ENCODE measurements at regions not wholly inside any gene's neighbourhood (a gene's known extent, or its start where the extent isn't known, plus 50 kb on each side); places are given as distances from the start of the nearest gene placed in this dataset.

DNA sequence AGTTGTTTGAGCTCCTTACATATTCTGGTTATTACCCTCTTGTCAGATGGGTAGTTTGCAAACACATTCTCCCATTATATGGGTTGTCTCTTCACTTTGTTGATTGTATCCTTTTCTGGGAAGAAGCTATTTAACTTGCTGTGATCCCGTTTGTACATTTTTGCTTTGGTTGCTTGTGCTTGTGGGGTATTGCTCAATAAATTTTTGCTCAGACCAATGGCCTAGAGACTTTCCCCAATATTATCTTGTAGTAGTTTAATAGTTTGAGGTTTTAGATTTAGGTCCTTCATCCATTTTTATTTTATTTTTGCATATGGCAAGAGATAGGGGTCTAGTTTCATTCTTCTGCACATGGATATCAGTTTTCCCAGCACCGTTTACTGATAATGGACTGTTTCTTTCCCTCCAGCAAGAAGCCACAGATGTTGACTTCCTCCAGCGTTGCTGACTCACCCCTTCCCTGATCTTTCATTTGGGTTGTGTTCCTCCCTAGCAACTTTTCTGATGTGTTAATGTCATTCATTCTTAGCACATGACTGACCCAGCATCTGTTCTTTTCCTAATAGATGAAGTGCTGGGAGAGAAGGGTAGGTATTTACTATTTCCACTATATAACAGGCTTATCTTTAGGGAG lies 166.7 kb upstream of the SGO1 start:
- Mint-ChIP-seq H3K9me3 (ENCODE audit: low read depth) (no peaks in the 10 kb centered on the region), H3K27ac (no peak overlapping the region), H3K36me3 (no peaks in the 10 kb centered on the region), H3K27me3 (no peaks in the 10 kb centered on the region), H3K4me1 (no peaks in the 10 kb centered on the region), H3K4me3 (no peak overlapping the region)
- CTCF ChIA-PET: no interaction called here
- DNase-seq (no peak), ATAC-seq (no peak)

- Mint-ChIP-seq H3K4me3 (no peak overlapping the region), H3K27ac (no peak overlapping the region), H3K9me3 (ENCODE audit: low read depth) (no peaks in the 10 kb centered on the region), H3K4me1 (no peaks in the 10 kb centered on the region), H3K36me3 (no peaks in the 10 kb centered on the region), H3K27me3 (no peaks in the 10 kb centered on the region)
- ATAC-seq: no peak
- CTCF ChIA-PET: interaction anchor here (0.9 to 1.0 kb wide), 2 partner anchors 11 to 18 kb away, joined by 3 read pairs; no protein-coding TSS in a partner anchor
- no peak for DNase-seq
Observed at GRCh38 chr3:20350449-20350848, 164.4 kb upstream of the SGO1 start.

DNA sequence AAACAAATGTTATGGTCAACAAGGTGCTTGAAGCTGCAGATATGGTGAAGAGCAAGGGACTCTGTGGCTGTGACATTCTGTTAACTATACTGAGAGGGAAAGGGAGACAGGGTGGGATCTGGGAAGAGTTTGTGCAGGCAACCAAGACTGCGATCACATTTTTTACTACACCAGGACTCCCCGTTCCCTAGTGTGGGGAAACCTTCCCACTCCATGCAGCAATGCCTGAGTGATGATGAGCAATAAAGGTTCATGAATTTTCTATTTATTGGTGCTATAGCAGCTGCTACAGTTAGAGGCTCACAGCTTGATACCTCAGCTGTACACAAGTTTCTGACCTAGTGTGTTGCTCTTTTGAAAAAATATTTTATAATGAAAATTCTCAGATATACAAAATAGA lies 160.9 kb upstream of the SGO1 start:
- Mint-ChIP-seq H3K27me3 (no peaks in the 10 kb centered on the region), H3K4me3 (no peak overlapping the region), H3K9me3 (ENCODE audit: low read depth) (no peaks in the 10 kb centered on the region), H3K27ac (no peak overlapping the region), H3K36me3 (no peaks in the 10 kb centered on the region), H3K4me1 (no peaks in the 10 kb centered on the region)
- DNase-seq (no peak), ATAC-seq (no peak)
- CTCF ChIA-PET: no interaction called here

DNA sequence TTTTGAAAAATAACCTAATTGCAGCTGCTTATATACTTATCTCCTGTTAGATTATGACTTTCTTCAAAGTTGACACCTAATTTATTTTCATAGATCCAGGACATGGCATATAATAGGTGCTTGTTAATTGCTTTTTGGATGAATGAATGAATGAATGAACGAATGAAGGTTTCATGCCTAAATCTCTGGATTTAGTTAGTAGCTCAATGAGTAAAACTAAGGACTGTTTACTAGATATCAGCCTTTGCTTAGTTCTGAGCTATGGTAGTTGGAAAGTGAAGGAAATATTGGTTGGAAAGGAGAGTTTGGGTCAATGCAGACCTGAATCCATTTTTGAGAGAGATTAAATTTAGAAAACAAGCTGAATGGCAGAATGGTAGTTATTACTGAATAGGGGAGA lies 160.4 kb upstream of the SGO1 start:
- Mint-ChIP-seq H3K36me3 (no peaks in the 10 kb centered on the region), H3K4me3 (no peak overlapping the region), H3K9me3 (ENCODE audit: low read depth) (no peaks in the 10 kb centered on the region), H3K27ac (no peak overlapping the region), H3K27me3 (no peaks in the 10 kb centered on the region), H3K4me1 (no peaks in the 10 kb centered on the region)
- CTCF ChIA-PET: no interaction called here
- ATAC-seq (no peak), DNase-seq (no peak)

GRCh38 chr3:20344400-20344959 lies 158.5 kb upstream of the SGO1 start:
- Mint-ChIP-seq H3K4me3 (no peak overlapping the region), H3K27me3 (no peaks in the 10 kb centered on the region), H3K9me3 (ENCODE audit: low read depth) (no peaks in the 10 kb centered on the region), H3K27ac (no peak overlapping the region), H3K4me1 (peaks cover 2% of the 10 kb centered on the region), H3K36me3 (no peaks in the 10 kb centered on the region)
- DNase-seq (no peak), ATAC-seq (no peak)
- CTCF ChIA-PET: no interaction called here

DNA sequence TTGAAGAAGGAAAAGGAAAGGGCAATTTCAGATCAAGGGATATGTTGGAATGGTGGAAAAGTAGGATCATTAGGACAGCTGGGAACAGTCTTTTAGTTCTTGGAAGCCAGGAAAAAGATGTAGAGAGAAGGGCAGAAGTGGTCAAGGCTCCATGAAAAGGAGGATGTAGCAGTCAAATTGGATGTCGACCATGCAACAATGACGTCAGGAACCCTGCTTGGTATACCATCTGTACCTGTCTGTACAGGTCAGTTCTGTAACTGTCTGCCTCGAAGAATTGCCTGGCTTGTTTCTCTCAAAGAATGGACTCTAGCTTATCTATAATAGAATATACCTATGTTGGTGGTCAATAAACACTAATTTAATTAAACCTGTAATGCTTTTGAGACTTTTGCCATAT lies 157.8 kb upstream of the SGO1 start:
- no peak overlapping the region for H3K4me3 Mint-ChIP-seq
- DNase-seq (no peak), ATAC-seq (no peak)
- no peak overlapping the region for H3K27ac Mint-ChIP-seq
- H3K27me3 Mint-ChIP-seq: no peaks in the 10 kb centered on the region
- H3K36me3 Mint-ChIP-seq: no peaks in the 10 kb centered on the region
- H3K9me3 Mint-ChIP-seq (ENCODE audit: low read depth): no peaks in the 10 kb centered on the region
- H3K4me1 Mint-ChIP-seq: peaks cover 2% of the 10 kb centered on the region
- CTCF ChIA-PET: no interaction called here

DNA sequence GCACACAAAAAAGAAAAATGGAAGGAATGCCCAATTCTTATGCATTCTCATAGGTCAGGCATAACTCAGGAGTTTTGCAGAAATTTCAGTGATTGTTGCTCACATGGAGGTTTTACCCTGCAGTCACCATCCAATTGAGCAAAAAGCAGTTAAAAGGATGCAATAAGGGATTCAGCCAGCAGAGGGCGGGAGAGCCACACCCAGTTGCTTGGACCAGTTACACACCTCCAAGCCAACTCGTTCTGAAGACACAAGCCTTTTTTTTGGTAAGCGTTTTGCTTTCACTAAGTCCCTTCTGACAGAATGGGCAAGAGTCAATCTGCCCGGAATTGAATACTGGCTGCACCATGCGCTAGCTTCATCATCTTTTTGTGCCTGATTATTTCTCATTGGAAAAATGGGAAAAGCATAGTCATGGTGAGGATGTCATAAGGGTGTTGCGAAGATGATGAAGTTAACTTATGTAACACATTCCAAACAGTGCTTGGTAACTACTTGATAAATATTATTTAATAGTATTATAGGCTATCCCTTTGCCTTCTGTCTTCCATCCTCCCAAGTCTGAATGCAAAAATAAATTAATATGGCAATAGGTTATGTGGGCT lies 154.4 kb upstream of the SGO1 start:
- CTCF ChIA-PET: interaction anchor here (1.6 kb wide), 1 partner anchor 11 kb away, joined by 3 read pairs; no protein-coding TSS in a partner anchor
- no peak overlapping the region for H3K4me3 Mint-ChIP-seq
- no peaks in the 10 kb centered on the region for H3K9me3 Mint-ChIP-seq (ENCODE audit: low read depth)
- H3K4me1 Mint-ChIP-seq: peaks cover 2% of the 10 kb centered on the region
- peak; percentile 61 for ATAC-seq
- H3K27ac Mint-ChIP-seq: no peak overlapping the region
- no peaks in the 10 kb centered on the region for H3K27me3 Mint-ChIP-seq
- no peaks in the 10 kb centered on the region for H3K36me3 Mint-ChIP-seq
- peak; percentile 77 for DNase-seq

GRCh38 chr3:20336572-20336971 lies 150.6 kb upstream of the SGO1 start:
- H3K27me3 Mint-ChIP-seq: no peaks in the 10 kb centered on the region
- H3K27ac Mint-ChIP-seq: no peak overlapping the region
- DNase-seq (no peak), ATAC-seq (no peak)
- H3K9me3 Mint-ChIP-seq (ENCODE audit: low read depth): no peaks in the 10 kb centered on the region
- peaks cover 2% of the 10 kb centered on the region for H3K4me1 Mint-ChIP-seq
- no peak overlapping the region for H3K4me3 Mint-ChIP-seq
- CTCF ChIA-PET: no interaction called here
- H3K36me3 Mint-ChIP-seq: no peaks in the 10 kb centered on the region

DNA sequence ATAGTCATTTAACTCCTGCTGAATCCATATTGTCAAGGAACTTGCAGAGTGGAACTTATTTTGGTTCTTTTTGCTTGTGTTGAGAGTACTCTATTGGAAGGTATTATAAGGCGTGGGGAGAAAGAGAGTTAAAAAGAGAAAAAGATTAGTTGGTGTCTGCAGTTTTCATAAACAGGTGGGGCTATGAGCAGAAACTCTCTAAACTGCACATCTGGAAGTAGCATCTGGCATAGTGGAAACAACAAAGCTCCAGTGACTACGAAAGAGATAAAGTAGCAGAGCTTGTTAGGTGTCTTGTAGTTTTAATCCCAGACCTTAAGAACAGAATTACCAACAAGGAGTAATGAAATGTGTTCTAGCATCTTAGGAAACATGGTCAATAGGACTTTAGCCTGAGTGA lies 148.8 kb upstream of the SGO1 start:
- CTCF ChIA-PET: no interaction called here

DNA sequence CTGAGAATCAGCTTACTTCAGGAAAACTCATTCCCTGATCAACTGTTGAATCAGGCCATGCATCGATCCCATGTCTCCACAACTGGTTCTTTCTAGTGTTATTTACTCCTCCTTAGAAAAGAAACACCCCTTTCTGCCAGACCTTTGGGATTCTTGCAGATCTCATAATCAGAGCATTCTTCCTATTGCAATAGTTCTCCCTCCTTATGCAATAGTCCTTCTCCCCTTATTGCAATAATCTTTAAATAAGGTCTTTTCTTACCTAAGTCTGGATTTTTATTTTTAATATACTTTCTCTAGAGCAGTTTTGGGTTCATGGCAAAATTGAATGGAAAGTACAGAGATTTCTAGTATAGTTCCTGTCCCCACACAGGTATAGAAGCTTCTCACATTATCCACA lies 141.9 kb upstream of the SGO1 start:
- CTCF ChIA-PET: no interaction called here
- H3K4me3 Mint-ChIP-seq: no peak overlapping the region
- ATAC-seq: no peak
- H3K36me3 Mint-ChIP-seq: no peaks in the 10 kb centered on the region
- no peaks in the 10 kb centered on the region for H3K9me3 Mint-ChIP-seq (ENCODE audit: low read depth)
- no peaks in the 10 kb centered on the region for H3K27me3 Mint-ChIP-seq
- DNase-seq: no peak
- H3K4me1 Mint-ChIP-seq: no peaks in the 10 kb centered on the region
- H3K27ac Mint-ChIP-seq: no peak overlapping the region

More for the DNA sequence above, 148.8 kb upstream of the SGO1 start:
- no peak for DNase-seq
- Mint-ChIP-seq H3K36me3 (no peaks in the 10 kb centered on the region), H3K9me3 (ENCODE audit: low read depth) (no peaks in the 10 kb centered on the region), H3K27ac (no peak overlapping the region), H3K4me3 (no peak overlapping the region), H3K4me1 (no peaks in the 10 kb centered on the region), H3K27me3 (no peaks in the 10 kb centered on the region)
- ATAC-seq: no peak

DNA sequence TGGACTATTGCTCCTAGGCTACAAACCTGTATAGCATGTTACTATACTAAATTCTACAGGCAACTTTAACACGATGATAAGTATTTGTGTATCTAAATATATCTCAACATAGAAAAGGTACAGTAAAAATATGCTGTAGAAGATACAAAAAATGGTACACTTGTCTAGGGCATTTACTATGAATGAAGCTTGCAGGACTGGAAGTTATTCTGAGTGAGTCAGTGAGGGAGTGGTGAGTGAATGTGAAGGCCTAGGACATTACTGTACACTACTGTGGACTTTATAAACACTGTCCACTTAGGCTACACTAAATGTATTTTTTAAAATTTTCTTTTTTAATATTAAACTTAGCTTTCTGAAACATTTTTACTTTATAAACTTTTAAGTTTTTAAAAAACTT lies 140.5 kb upstream of the SGO1 start:
- no peak overlapping the region for H3K4me3 Mint-ChIP-seq
- no peak overlapping the region for H3K27ac Mint-ChIP-seq
- no peaks in the 10 kb centered on the region for H3K9me3 Mint-ChIP-seq (ENCODE audit: low read depth)
- CTCF ChIA-PET: no interaction called here
- H3K36me3 Mint-ChIP-seq: no peaks in the 10 kb centered on the region
- H3K4me1 Mint-ChIP-seq: no peaks in the 10 kb centered on the region
- ATAC-seq (no peak), DNase-seq (no peak)
- no peaks in the 10 kb centered on the region for H3K27me3 Mint-ChIP-seq

- Mint-ChIP-seq H3K9me3 (ENCODE audit: low read depth) (no peaks in the 10 kb centered on the region), H3K4me1 (no peaks in the 10 kb centered on the region), H3K36me3 (no peaks in the 10 kb centered on the region), H3K4me3 (no peak overlapping the region), H3K27me3 (no peaks in the 10 kb centered on the region), H3K27ac (no peak overlapping the region)
- CTCF ChIA-PET: no interaction called here
- DNase-seq (no peak), ATAC-seq (no peak)
Observed at GRCh38 chr3:20325563-20325962, 139.6 kb upstream of the SGO1 start.

DNA sequence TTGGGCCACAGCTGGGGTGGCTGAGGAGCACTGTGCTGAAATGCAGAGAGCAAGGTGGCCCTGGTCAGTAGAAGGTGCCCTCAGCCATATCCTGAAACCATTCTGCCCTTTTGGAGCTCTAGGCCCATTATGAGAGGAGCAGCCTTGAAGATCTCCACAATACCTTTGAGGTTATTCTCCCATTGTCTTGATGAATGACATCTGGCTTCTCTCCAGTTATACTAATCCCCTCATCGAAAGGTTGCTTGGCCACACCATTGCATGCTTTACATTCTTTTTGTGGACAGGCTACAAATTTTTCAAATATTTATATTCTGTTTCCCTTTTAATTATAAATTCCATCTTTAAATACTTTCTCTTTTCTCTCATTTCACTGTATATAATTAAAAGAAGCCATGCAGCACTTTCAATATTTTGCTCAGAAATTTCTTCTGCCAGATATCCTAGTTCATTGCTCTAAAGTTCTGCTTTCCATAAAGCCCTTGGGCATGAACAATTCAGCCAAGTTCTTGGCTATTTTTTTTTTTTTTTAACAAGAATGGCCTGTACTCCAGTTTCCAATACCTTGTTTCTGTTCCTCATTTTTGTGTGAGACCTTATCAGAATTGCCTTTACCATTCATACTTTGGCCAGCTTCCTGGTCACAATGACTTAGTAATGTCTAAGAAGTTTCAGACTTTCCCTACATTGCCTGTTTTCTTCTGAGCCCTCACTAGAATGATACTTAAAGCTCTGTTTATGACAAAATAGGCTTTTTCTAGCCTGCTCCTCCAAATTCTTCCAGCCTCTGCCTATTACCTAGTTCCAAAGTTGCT lies 138.9 kb upstream of the SGO1 start:
- CTCF ChIA-PET: no interaction called here
- Mint-ChIP-seq H3K9me3 (ENCODE audit: low read depth) (no peaks in the 10 kb centered on the region), H3K4me1 (no peaks in the 10 kb centered on the region), H3K27me3 (no peaks in the 10 kb centered on the region), H3K36me3 (no peaks in the 10 kb centered on the region), H3K4me3 (no peak overlapping the region), H3K27ac (no peak overlapping the region)
- ATAC-seq: no peak
- no peak for DNase-seq
